ENCODE measurements at regions not wholly inside any gene's neighbourhood (a gene's known extent, or its start where the extent isn't known, plus 50 kb on each side); places are given as distances from the start of the nearest gene placed in this dataset.

DNA sequence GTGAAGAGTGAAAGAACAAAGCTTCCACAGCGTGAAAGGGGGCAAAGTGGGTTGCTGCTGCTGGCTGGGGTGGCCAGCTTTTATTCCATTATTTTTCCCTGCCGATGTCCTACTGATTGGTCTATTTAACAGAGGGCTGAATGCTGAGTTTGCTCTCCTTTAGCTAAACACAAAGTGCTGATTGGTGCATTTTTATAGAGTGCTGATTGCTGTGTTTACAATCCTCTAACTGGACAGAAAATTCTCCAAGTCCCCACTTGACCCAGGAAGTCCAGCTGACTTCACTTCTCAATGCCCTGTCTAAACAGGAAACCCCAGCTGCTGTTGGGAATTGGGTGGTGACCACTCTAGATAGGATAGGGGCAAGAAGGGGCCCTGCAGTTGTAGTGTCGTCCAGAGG, 335.6 kb upstream of the RBMY1B start:
- no peak for DNase-seq

DNA sequence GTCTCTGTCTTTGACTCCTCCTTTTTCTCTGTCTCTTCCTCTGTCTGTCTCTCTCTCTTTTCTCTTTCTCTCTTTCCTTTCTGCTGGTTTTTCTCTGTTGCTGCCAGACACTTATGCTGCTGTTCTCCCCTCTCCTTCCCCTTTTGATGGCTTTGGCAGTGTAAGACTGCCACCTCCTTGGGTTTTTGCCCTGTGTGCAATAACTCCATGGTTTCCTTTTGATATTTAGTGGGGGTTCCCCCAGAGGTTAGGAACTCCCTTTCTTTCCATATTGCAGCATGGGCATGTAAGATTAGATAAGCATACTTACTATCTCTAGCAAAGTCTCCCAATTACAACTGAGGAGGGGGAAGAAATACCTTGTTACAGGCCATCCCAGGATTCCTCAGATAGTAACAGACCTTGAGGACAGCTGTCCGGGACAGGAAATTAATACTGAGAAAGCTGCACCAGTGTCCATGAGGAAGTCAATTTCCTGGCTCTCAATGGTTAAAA, 333.8 kb upstream of the RBMY1B start:
- no peak for DNase-seq

DNA sequence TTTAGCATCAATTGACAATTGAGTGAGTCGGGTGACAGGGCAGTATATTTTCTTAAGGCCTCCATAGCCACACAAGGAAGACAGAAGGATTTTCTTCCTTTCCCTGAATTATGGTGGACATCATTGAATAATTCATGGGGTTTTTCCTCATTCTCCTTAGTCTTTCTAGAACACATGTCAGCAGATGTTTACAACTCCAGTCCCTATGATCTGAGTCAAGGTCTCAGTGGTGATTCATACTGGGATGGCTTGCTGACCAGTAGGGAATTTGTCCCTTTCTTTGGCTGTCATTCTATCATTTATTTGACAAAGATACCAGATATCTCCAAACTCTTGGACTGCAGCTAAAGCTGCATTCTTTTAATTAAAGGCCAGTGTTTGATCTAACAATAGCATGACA, 332.9 kb upstream of the RBMY1B start:
- no peak for DNase-seq

GRCh38 chrY:21180921-21181320, 330.2 kb upstream of the RBMY1B start:
- DNase-seq, result no peak

DNA sequence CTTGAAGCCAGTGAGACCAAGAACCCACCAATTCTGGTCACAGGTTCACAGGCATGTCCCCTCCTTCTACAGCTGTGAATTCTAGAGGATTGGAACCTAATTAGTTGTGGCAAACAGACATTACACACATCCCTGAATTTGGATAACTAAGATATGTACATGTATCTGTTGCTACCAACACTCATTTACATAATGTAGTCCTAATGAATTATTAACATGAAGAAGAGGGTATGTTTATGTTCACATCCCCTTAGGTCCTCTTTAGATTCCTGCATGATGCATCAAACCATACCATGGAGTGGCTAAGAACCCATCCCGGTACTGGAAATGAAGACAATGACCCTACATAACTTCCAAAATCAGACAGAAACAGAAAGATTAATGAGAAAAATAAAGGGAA, 326.9 kb upstream of the RBMY1B start:
- no peak for DNase-seq

GRCh38 chrY:21185419-21186105, 325.6 kb upstream of the RBMY1B start:
- no peak for DNase-seq

DNA sequence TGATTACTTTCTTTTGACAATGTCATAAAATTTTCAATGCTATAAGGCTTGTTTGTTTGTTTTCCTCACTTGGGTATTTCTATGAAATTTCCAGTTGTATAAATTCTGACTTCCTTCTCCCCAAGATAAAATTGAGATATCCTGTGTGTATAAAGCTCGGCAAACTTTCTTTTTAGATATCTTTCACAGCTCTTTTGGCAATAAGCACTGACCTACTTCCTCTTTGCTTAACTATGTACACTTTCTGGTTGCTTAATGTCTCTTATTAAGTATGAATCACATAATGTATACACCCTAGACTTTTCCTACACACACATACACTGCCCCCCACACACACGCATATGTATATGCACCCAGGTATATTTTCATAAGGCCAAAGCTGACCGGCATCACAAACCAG, 318.4 kb upstream of the RBMY1B start:
- no peak for DNase-seq

GRCh38 chrY:21200246-21200645, 310.9 kb upstream of the RBMY1B start:
- DNase-seq, result no peak

- no peak for DNase-seq
Measured at GRCh38 chrY:21227849-21228248, 283.3 kb upstream of the RBMY1B start.

DNA sequence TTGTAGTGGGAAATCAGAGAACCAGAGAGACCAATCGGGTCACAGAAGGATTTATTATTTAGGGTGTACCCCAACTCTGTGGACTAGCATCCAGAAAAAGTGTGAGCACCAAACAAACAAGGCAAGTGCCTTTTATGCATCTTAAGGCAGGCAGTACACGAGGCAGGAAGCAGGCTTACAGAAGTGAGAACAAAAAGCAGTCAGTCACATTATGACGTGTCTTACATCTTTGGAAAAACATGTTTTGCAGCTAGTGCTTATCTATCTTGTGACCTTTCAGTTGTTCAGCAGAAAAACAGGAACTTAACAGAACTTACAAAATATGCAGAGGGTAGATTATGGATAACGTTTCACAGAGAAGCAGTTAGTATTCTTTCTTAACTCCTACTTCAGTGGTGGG, 270.9 kb upstream of the RBMY1B start:
- no peak for DNase-seq

DNA sequence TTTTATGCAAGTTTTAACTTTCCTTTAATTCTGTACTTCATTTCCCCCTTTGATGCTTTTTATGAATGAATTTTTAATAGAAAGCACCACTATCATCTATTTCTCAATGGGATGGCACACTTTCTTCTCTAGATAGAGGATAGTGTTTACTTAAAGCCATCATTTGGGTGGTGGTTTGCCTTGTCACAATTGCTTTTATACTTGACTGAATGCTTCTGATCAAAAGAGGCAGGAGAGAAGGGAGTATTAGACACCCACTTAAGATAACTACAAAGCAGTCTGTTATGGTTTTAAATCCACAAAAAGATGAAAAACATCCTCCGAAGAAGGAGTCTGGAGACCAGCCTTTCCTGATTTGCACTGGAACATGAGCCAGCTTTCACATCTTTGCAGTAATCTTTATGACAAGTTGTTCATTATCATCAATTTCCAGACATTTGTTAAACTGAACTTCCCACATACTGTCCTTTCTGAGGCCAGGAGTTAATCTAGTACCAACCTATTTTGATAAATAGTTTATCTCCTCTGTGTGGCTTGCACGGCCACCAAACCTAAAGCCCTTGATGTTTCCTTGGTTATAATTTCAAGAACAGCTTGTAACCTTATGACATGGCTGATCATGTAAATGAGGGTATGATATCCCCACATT, 270.4 kb upstream of the RBMY1B start:
- DNase-seq, result no peak

- DNase-seq, result no peak
Measured at GRCh38 chrY:21242793-21243192, 268.3 kb upstream of the RBMY1B start.

GRCh38 chrY:21246780-21247179, 264.4 kb upstream of the RBMY1B start:
- no peak for DNase-seq

DNA sequence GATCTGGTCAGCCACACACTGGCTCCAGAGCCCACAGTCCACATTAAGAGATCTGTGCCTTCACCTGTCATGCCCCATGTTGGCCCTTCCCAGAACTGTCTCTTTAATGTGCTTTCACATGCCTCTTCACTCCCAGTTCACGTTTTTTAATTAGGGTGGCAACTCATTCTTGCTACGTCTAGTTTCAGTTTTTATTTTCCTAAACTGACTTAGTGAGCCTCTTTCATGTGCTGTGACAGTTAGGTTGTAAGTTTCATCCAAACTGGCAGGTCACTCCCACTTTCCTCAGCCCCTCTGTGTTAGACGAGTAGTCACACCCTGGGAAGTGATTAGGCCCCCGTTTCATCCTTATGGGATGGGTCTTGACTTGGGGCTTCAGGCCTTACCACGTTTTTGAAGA, 262.5 kb upstream of the RBMY1B start:
- DNase-seq, result no peak

DNA sequence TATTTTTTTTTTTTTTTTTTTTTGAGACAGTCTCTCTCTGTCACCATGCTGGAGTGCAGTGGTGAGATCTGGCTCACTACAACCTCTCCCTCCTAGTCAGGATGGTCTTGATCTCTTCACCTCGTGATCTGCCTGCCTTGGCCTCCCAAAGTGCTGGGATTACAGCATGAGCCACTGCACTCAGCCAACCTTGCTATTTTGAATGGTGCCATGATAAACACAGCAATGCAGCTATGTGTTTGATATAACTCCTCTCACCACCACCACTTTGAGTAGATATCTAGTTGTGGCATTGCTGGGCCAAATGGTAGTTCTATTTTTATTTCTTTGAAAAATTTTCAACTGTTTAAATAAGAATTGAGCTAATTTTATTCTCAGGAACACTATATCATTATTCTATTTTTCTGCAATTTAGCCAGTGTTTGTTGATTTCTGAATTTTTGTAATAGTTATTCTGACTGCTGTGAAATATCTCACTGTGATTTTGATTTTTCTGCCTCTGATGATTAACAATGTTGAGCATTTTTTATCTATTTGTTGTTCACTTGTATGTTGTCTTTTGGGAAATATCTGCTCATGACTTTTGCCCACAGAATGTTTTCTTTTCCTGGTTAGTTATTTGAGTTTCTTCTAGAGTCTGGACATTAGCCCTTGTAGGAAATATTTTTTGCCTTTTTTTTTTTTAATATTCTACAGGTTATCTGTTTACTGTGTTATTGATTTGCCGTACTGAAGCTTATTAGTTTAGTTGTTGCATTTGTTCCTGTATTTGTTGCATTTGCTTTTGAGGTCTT, 257.5 kb upstream of the RBMY1B start:
- DNase-seq, result no peak

DNA sequence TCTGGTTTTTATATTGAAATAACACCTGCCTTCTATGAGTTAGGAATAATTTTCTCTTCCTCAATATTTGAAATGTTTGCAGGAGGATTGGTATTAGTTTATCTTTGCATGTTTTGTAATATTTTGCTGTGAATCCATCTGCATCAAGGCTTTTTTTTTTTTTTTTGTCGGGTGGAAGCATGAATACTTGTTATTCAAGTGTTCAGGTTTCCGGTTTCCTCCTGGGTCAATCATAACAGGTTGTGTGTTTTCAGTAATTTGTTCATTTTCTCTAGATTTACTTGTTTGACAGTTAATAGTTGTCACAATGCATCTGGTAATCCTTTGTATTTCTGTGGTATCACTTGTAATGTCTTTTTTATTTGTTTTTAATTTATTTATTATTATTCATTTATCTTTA, 256.7 kb upstream of the RBMY1B start:
- no peak for DNase-seq

DNA sequence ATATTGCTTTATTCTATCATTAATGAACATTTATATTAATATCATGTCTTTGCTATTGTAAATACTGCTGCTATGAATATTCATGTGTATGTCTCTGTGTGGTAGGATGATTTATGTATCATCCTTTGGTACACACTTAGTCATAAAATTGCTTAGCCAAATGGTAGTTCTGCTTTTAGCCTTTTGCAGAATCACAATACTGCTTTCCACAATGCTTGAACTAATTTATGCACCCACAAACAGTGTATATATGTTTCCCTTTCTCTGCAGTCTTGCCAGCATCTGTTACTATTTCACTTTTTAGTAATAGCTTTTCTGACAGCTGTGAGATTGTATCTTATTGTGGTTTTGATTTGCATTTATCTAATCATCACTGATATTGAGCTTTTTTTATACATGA, 254.3 kb upstream of the RBMY1B start:
- no peak for DNase-seq

DNA sequence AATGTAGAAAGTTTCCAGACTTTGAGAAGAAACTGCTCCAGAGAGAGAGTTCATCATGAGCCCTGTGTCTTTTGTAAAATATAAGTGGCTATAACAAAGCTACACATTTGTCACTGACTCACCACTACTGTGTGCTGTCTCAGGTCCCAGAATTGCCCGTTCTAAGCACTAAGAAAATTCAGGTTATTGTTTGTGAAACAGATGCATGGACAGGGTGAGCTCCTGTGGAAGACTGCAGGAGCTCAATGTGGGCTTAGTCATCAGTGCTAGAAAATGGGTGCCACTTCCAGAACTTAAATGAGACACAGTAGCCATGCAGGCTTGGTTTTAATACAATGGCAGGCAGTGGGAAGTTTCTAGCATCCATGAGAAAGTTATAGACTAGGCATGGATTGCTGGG, 251.4 kb upstream of the RBMY1B start:
- DNase-seq, result no peak

- no peak for DNase-seq
Measured at GRCh38 chrY:21260325-21260724, 250.8 kb upstream of the RBMY1B start.

DNA sequence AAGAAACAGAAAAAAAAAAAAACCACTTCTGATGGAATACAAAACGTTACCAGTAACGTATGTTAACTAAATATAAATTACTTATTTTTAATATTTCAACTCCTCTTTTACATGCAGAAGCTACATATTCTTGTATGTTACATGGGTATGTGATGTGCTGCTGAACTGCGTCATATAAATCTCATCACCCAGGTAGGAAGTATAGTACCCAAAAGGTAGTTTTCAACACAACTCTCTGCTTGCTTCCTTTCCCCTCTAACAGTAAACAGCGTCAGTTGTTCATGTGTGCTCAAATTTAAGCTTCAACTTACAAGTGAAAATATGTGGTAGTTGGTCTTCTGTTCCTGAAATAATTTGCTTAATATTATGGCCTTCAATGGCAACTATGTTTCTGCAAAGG, 250.0 kb upstream of the RBMY1B start:
- DNase-seq, result no peak

DNA sequence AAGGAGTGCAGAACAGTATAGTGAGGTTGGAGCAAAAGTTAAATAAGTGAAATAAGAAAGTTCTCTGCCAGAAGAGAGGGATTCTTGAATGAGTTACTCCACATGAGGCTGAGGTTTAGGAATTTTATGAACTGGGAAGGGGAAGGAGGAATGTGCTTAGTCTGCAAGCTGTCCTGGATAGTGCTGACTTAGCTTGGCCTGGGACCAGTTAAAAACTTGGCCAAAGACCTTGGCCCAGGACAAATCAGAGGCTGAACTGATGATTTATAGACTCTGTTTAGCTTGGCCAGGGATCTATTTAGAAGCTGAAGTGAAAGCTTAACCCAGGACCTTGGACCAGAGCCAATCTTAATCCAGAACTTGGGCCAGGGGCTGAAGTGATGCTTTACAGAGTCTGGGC, 244.4 kb upstream of the RBMY1B start:
- no peak for DNase-seq

DNA sequence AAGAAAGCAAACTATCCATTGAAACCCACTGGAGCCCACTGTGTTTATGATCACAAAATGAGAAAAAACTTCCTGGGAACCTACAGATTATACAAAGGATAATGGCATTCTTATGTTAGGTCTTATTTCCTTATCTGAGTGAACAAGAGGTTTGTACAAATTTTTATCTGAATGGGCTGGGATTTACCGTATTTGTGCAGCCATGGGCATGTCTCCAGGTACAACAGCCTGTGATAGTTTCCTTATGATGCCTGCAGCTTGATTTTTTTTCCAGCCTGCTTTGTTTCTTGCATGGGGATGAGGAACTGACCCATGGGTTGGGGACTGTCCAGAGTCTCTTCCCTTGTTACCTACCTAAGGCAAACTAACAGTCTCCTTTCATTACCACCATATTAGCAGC, 244.0 kb upstream of the RBMY1B start:
- DNase-seq, result no peak

DNA sequence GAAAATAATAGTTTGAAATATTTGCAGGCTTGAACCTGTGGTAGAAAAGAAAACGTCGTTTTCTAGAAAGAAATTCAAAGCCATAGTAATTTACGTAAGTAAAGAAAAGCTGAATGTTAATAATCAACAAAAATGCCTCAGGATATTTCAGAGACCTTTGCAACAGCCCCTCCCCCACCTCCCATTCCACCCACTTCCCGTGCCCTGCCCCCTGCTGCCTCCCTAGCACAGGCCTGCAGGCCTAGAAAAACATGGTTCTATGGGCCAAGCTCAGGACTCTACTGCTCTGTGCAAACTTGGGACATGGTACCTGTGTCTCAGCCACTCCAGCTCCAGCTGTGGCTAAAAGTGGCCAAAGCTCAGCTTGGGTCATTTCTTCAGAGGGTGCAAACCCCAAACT, 223.4 kb upstream of the RBMY1B start:
- no peak for DNase-seq

DNA sequence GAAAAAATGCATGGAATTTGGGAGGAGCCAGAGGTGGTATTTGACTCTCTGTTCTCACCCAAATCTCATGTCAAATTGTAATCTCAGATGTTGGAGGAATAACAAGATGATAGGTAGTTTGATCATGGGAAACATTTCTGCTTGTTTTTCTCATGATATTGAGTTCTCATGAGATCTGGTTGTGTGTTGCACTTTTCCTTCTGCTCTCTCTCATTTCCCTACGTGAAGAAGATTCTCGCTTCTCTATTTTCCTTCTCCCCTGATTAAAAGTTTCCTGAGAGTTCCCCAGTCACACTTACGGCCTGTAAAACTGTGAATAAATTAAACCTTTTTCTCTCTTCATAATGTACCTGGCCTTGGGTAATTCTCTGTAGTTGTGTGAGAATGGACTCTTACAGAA, 222.2 kb upstream of the RBMY1B start:
- no peak for DNase-seq

Data from HCEC 1CT (cell line).